PC-9 (cell line): ENCODE measurements at regions not wholly inside any gene's neighbourhood (a gene's known extent, or its start where the extent isn't known, plus 50 kb on each side); places are given as distances from the start of the nearest gene placed in this dataset.
"Not testable (repeated sequence)": the region's sequence is repeated elsewhere in the genome, so short reads cannot be mapped to it uniquely, and the experiment has no call there.

Experiments used
- BruUV-seq: library from RNA; stranded (reverse); fragments of 400-500 nt; replicated peaks from 2 replicates; lab custom pipeline; 2021; lab: Mats Ljungman, UMichigan
- CTCF ChIA-PET: fragments of 300-600 bp; sonication (Branson Sonifier 250); formaldehyde crosslinking; loops from one replicate; lab custom pipeline; 2022; ENCODE audit warnings: antibody characterized with exemption; lab: Charles Lee
- POLR2A ChIA-PET: fragments of 300-600 bp; sonication (Branson Sonifier 250); formaldehyde crosslinking; loops from one replicate; lab custom pipeline; 2022; ENCODE audit warnings: antibody characterized with exemption; ENCODE audit not compliant: unreplicated experiment; lab: Charles Lee
- DNase-seq, 2 experiments: peaks; one replicate each; pipeline versions ENCODE4 v3.0.0 to v3.0.0-alpha.2; 2015 to 2022; ENCODE audit warnings: mixed read lengths in 1 of 2
- H2AFZ ChIP-seq: fragments of 200-600 bp; sonication (generic); 2 replicates; pipeline ENCODE4 v1.8.1; 2017; ENCODE audit warnings: antibody characterized with exemption
- H3F3A ChIP-seq: fragments of 200-600 bp; sonication (generic); 2 replicates; pipeline ENCODE4 v1.8.1; 2017; ENCODE audit warnings: antibody characterized with exemption, mild to moderate bottlenecking, low read depth; ENCODE audit not compliant: insufficient read depth
- H3K27ac ChIP-seq: fragments of 200-600 bp; sonication (generic); 2 replicates; pipeline ENCODE4 v1.6.1; 2016; ENCODE audit warnings: mixed run types
- H3K27me3 ChIP-seq: fragments of 200-600 bp; sonication (generic); 2 replicates; pipeline ENCODE4 v1.6.1; 2016; ENCODE audit warnings: low read depth, mixed run types; ENCODE audit not compliant: insufficient read depth
- H3K36me3 ChIP-seq: fragments of 200-600 bp; sonication (generic); 2 replicates; pipeline ENCODE4 v1.6.1; 2016; ENCODE audit warnings: low read depth, mixed run types
- H3K4me1 ChIP-seq: fragments of 200-600 bp; sonication (generic); replicated peaks from 2 replicates; pipeline ENCODE4 v1.6.1; 2016; ENCODE audit warnings: mixed run types; ENCODE audit not compliant: insufficient read depth
- H3K4me2 ChIP-seq: fragments of 200-600 bp; sonication (generic); 2 replicates; pipeline ENCODE4 v1.6.1; 2017; ENCODE audit warnings: mixed run types
- H3K4me3 ChIP-seq: fragments of 200-600 bp; sonication (generic); 2 replicates; pipeline ENCODE4 v1.6.1; 2016; ENCODE audit warnings: mixed run types
- H3K79me2 ChIP-seq: fragments of 200-600 bp; sonication (generic); 2 replicates; pipeline ENCODE4 v1.6.1; 2017; ENCODE audit warnings: low read depth, mixed run types
- H3K9me2 ChIP-seq: fragments of 200-600 bp; sonication (generic); 2 replicates; pipeline ENCODE4 v1.8.1; 2017; ENCODE audit warnings: mild to moderate bottlenecking; ENCODE audit not compliant: insufficient read depth
- H3K9me3 ChIP-seq: fragments of 200-600 bp; sonication (generic); 2 replicates; pipeline ENCODE4 v1.8.1; 2016; ENCODE audit warnings: low read depth; ENCODE audit not compliant: insufficient read depth
- H4K20me1 ChIP-seq: fragments of 200-600 bp; sonication (generic); 2 replicates; pipeline ENCODE4 v1.8.1; 2017; ENCODE audit not compliant: insufficient read depth
- EZH2 ChIP-seq: fragments of 200-600 bp; sonication (generic); IDR thresholded peaks from 2 replicates; pipeline ENCODE4 v1.8.0; 2017; ENCODE audit warnings: antibody characterized with exemption, low read depth
- intact Hi-C: fragments of 100-400 bp; cut with micrococcal nuclease; formaldehyde crosslinking; loops from one replicate; pipeline ENCODE4 v1.10.0; 2022; ENCODE audit not compliant: unreplicated experiment
- TF ChIP-seq, protein P1 (sequence below): fragments of 200-600 bp; sonication (generic); conservative IDR thresholded peaks from 2 replicates; pipeline ENCODE4 v1.6.1; 2017; ENCODE audit warnings: mixed run types, antibody characterized with exemption, mild to moderate bottlenecking, moderate library complexity

DNA sequence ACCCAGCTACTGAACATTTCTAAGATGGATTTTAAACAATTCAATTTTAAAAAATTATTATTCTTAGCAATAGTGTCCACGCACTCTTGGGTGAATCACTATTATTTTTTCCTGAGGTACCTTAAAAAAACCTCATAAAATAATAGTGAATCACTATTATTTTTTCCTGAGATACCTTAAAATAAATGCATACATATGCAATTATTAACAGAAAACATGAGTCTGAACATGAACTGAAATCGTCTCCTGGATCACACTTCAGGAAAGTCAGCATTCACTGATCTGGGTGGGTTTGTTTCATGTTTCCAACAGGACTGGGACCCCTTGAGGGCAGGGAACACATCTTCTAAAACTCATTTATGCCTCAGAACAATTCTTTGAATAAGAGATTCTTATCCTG is 63.1 kb upstream of the IFNLR1 start:
- Histone ChIP-seq H3K27me3 (no peaks in the 10 kb centered on the region), H3K36me3 (no peaks in the 10 kb centered on the region), H3K79me2 (no peaks in the 10 kb centered on the region), H3K4me1 (no peaks in the 10 kb centered on the region), H3K27ac (no peak overlapping the region), H3K9me3 (no peaks in the 10 kb centered on the region), H3K9me2 (no peaks in the 10 kb centered on the region), H3F3A (no peaks in the 10 kb centered on the region), H2AFZ (no peak overlapping the region), H3K4me2 (no peak overlapping the region), H3K4me3 (no peak overlapping the region), H4K20me1 (no peaks in the 10 kb centered on the region)
- intact Hi-C loops, result no loop called here
- CTCF ChIA-PET, result no interaction called here
- TF ChIP-seq, protein P1, sequence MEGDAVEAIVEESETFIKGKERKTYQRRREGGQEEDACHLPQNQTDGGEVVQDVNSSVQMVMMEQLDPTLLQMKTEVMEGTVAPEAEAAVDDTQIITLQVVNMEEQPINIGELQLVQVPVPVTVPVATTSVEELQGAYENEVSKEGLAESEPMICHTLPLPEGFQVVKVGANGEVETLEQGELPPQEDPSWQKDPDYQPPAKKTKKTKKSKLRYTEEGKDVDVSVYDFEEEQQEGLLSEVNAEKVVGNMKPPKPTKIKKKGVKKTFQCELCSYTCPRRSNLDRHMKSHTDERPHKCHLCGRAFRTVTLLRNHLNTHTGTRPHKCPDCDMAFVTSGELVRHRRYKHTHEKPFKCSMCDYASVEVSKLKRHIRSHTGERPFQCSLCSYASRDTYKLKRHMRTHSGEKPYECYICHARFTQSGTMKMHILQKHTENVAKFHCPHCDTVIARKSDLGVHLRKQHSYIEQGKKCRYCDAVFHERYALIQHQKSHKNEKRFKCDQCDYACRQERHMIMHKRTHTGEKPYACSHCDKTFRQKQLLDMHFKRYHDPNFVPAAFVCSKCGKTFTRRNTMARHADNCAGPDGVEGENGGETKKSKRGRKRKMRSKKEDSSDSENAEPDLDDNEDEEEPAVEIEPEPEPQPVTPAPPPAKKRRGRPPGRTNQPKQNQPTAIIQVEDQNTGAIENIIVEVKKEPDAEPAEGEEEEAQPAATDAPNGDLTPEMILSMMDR, result no peak
- TF ChIP-seq EZH2, result no peak
- POLR2A ChIA-PET, result no interaction called here
- no peak for DNase-seq
- BruUV-seq, result no TSS peak

DNA sequence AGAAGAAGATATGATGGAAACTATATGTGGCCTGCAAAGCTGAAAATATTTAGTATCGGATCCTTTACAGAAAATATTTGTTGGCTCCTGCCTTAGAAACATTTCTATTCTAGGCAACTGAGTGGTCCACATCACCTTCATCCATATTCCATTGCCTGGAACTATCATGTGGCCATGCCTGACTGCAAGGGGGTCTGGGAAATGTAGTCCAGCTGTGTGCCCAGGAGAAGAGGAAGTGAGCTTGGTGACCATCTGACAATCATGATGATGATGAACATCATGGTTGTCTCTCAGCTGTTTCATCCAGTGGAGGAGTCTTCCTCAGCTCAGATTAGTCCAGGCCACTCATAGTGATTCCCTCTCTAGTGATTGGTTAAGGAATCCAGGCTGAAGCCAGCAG is 61.8 kb upstream of the IFNLR1 start:
- DNase-seq, result no peak
- no peak overlapping the region for H3K4me3 ChIP-seq
- ChIA-PET CTCF (no interaction called here), POLR2A (interaction anchor here (0.6 kb wide), 1 partner anchor 13 kb away, joined by 3 read pairs; no protein-coding TSS in a partner anchor)
- no peak overlapping the region for H2AFZ ChIP-seq
- H3K27ac ChIP-seq, result no peak overlapping the region
- no peaks in the 10 kb centered on the region for H4K20me1 ChIP-seq
- no peaks in the 10 kb centered on the region for H3K27me3 ChIP-seq
- H3F3A ChIP-seq, result no peaks in the 10 kb centered on the region
- H3K4me1 ChIP-seq, result no peaks in the 10 kb centered on the region
- no peak overlapping the region for H3K4me2 ChIP-seq
- H3K9me3 ChIP-seq, result no peaks in the 10 kb centered on the region
- H3K9me2 ChIP-seq, result no peaks in the 10 kb centered on the region
- TF ChIP-seq, protein P1, result no peak
- BruUV-seq, result no TSS peak
- intact Hi-C loops, result no loop called here
- H3K79me2 ChIP-seq, result no peaks in the 10 kb centered on the region
- no peaks in the 10 kb centered on the region for H3K36me3 ChIP-seq

DNA sequence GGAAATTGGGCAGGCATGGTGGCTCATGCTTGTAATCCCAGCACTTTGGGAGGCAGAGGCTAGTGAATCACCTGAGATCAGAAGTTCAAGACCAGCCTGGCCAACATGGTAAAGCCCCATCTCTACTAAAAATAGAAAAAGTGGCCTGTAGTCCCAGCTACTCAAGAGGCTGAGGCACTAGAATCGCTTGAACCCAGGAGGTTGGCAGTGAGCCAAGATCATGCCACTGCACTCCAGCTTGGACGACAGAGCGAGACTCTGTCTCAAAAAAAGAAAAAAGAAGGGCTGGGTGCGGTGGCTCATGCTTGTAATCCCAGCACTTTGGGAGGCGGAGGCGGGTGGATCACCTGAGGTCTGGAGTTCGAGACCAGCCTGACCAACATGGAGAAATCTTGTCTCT is 60.2 kb upstream of the IFNLR1 start:
- DNase-seq, H3K27ac ChIP-seq, H3K4me3 ChIP-seq, H3K4me2 ChIP-seq, H3K4me1 ChIP-seq, H3K36me3 ChIP-seq, H3K27me3 ChIP-seq, POLR2A ChIA-PET, H4K20me1 ChIP-seq, H3K9me3 ChIP-seq, BruUV-seq, intact Hi-C loops, H3K9me2 ChIP-seq, H3K79me2 ChIP-seq, H2AFZ ChIP-seq, H3F3A ChIP-seq, CTCF ChIA-PET: not testable (repeated sequence)

DNA sequence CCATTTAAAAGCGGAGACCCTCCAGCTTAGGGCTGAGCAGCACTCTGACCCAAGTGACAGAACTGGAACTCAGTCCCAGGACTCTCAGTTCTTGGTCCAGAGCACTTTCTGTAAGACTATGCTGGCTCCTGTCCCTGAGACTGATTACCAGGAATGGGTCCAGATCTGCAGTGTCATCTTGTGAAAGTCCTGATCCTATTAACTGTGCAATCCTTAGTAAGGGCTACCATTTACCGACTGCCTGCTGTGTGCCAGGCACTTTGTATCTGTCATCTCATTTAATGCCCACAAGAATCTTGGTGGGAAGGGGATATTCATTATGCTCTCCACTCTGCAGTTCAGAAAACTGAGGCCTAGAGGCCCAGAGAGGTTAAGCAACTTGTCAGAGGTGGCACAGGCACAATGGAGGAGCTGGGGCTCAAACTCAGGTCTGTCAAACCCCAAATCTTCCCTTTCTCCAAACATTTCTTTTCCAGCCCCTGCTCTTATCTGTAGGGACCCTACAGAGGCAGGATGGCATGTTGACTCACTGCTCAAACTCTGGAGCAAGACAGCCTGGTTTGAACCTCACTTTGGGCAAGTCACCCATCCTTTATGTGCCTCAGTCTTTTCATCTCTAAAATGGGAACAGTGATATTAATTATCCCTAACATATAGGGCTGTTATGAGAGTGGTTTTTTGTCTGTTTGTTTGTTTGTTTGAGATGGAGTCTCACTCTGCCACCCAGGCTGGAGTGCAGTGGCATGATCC is 57.6 kb upstream of the IFNLR1 start:
- no TSS peak for BruUV-seq
- Histone ChIP-seq H3K4me3 (no peak overlapping the region), H3K4me1 (no peaks in the 10 kb centered on the region), H4K20me1 (no peaks in the 10 kb centered on the region), H3F3A (peaks cover 5% of the 10 kb centered on the region; the same call in 1 of the 2 replicates), H3K79me2 (no peaks in the 10 kb centered on the region), H2AFZ (no peak overlapping the region), H3K27me3 (no peaks in the 10 kb centered on the region), H3K9me3 (no peaks in the 10 kb centered on the region), H3K9me2 (no peaks in the 10 kb centered on the region), H3K4me2 (no peak overlapping the region), H3K36me3 (no peaks in the 10 kb centered on the region), H3K27ac (no peak overlapping the region)
- ChIA-PET POLR2A (no interaction called here), CTCF (no interaction called here)
- TF ChIP-seq, protein P1, result no peak
- TF ChIP-seq EZH2, result no peak
- no peak for DNase-seq
- intact Hi-C loops, result no loop called here
